CD14-positive monocyte (primary cell): ENCODE measurements at regions not wholly inside any gene's neighbourhood (a gene's known extent, or its start where the extent isn't known, plus 50 kb on each side); places are given as distances from the start of the nearest gene placed in this dataset.

Experiments used
- DNase-seq, 3 donors: peaks; one replicate each; pipeline ENCODE4 v3.0.0-alpha.2; 2011 to 2022
- H2AFZ ChIP-seq: 2 replicates; pipeline ENCODE4 v1.6.0; 2012; ENCODE audit warnings: mild to moderate bottlenecking, low read depth, low read length, inconsistent platforms; ENCODE audit not compliant: insufficient read depth, poor library complexity, severe bottlenecking
- H3K27ac ChIP-seq, 2 donors: 1 replicate in 1 of 2; 2 replicates in 1 of 2; pipeline ENCODE4 v1.5.1; 2012 to 2013; ENCODE audit warnings: low read length in 2 of 2, control low read depth in 1 of 2, inconsistent platforms in 1 of 2, low read depth in 1 of 2, mild to moderate bottlenecking in 1 of 2
- H3K27me3 ChIP-seq, 2 donors: one replicate each; pipeline versions ENCODE4 v1.6.0 to v1.6.1; 2011 to 2013; ENCODE audit warnings: low read length in 2 of 2; ENCODE audit not compliant: control insufficient read depth in 2 of 2, insufficient read depth in 2 of 2
- H3K36me3 ChIP-seq, 2 donors: replicated peaks in 1 of 2; 1 replicate in 1 of 2; 2 replicates in 1 of 2; pipeline versions ENCODE4 v1.5.1 to v1.6.1; 2012 to 2013; ENCODE audit warnings: low read length in 2 of 2, control low read depth in 1 of 2, inconsistent platforms in 1 of 2, mild to moderate bottlenecking in 1 of 2; ENCODE audit not compliant: insufficient read depth in 2 of 2, control insufficient read depth in 1 of 2
- H3K4me1 ChIP-seq, 2 donors: 1 replicate in 1 of 2; 2 replicates in 1 of 2; pipeline versions ENCODE4 v1.5.1 to v1.6.1; 2012 to 2013; ENCODE audit warnings: low read length in 2 of 2, control low read depth in 1 of 2, inconsistent platforms in 1 of 2, mild to moderate bottlenecking in 1 of 2, moderate library complexity in 1 of 2; ENCODE audit not compliant: insufficient read depth in 2 of 2, control insufficient read depth in 1 of 2
- H3K4me2 ChIP-seq: replicated peaks from 2 replicates; pipeline ENCODE3; 2012; ENCODE audit warnings: low read length, moderate library complexity, mild to moderate bottlenecking; ENCODE audit not compliant: poor library complexity, severe bottlenecking; ENCODE audit errors: extremely low read depth
- H3K4me3 ChIP-seq, 3 experiments: fragments of 200-600 bp in 1 of 3; sonication (generic) in 1 of 3; replicated peaks in 1 of 3; 1 replicate in 2 of 3; 2 replicates in 1 of 3; pipeline ENCODE4 v1.5.1; 2011 to 2013; ENCODE audit warnings: low read length in 3 of 3, mild to moderate bottlenecking in 3 of 3, control low read depth in 2 of 3, low read depth in 2 of 3, inconsistent platforms in 1 of 3, moderate library complexity in 1 of 3
- H3K79me2 ChIP-seq: 2 replicates; pipeline ENCODE4 v1.6.0; 2012; ENCODE audit warnings: mild to moderate bottlenecking, control low read depth, inconsistent platforms, low read length, moderate library complexity; ENCODE audit not compliant: insufficient read depth
- H3K9ac ChIP-seq: 2 replicates; pipeline ENCODE4 v1.6.0; 2017; ENCODE audit warnings: low read length, mild to moderate bottlenecking; ENCODE audit not compliant: insufficient read depth, poor library complexity, severe bottlenecking
- H3K9me3 ChIP-seq, 2 donors: replicated peaks in 1 of 2; 1 replicate in 1 of 2; 2 replicates in 1 of 2; pipeline versions ENCODE4 v1.5.1 to v1.6.1; 2012 to 2013; ENCODE audit warnings: low read length in 2 of 2, control low read depth in 1 of 2; ENCODE audit not compliant: control insufficient read depth in 1 of 2, insufficient read depth in 1 of 2
- H4K20me1 ChIP-seq: 2 replicates; pipeline ENCODE4 v1.6.0; 2012; ENCODE audit warnings: mild to moderate bottlenecking, low read length, control low read depth, moderate library complexity; ENCODE audit not compliant: insufficient read depth
- H3K27ac Mint-ChIP-seq, 7 donors: one replicate each; pipeline ENCODE4 v1.8.0; 2020; ENCODE audit warnings: mild to moderate bottlenecking in 7 of 7, mixed read lengths in 7 of 7, moderate library complexity in 6 of 7, inconsistent platforms in 2 of 7
- H3K27me3 Mint-ChIP-seq, 3 donors: one replicate each; pipeline ENCODE4 v1.8.0; 2021 to 2022; ENCODE audit warnings: low read depth in 3 of 3, mild to moderate bottlenecking in 3 of 3, mixed read lengths in 3 of 3, moderate library complexity in 3 of 3, inconsistent platforms in 1 of 3
- H3K36me3 Mint-ChIP-seq, 2 donors: one replicate each; pipeline ENCODE4 v1.8.0; 2020; ENCODE audit warnings: mixed read lengths in 2 of 2, inconsistent platforms in 1 of 2, mild to moderate bottlenecking in 1 of 2
- H3K4me1 Mint-ChIP-seq: one replicate; pipeline ENCODE4 v1.8.0; 2020; ENCODE audit warnings: mild to moderate bottlenecking, mixed read lengths
- H3K4me3 Mint-ChIP-seq, 2 donors: one replicate each; pipeline ENCODE4 v1.8.0; 2020; ENCODE audit warnings: mild to moderate bottlenecking in 2 of 2, mixed read lengths in 2 of 2, moderate library complexity in 1 of 2
- H3K9me3 Mint-ChIP-seq, 7 donors: one replicate each; pipeline ENCODE4 v1.8.0; 2020 to 2022; ENCODE audit warnings: mixed read lengths in 7 of 7, mild to moderate bottlenecking in 6 of 7, moderate library complexity in 6 of 7, inconsistent platforms in 2 of 7
- CTCF ChIP-seq: fragments of 200-600 bp; IDR thresholded peaks from one replicate; pipeline ENCODE4 v1.8.0; 2022; ENCODE audit warnings: antibody characterized with exemption, mild to moderate bottlenecking
- WGBS: methylation state at CpG from one replicate; pipeline ENCODE4 v1.1.5; 2013; ENCODE audit warnings: missing lambda C conversion rate; ENCODE audit not compliant: insufficient coverage; 5-methylcytosine and 5-hydroxymethylcytosine counted together
- intact Hi-C, 2 donors: fragments of 100-400 bp; cut with micrococcal nuclease; formaldehyde crosslinking; loops; one replicate each; pipeline versions ENCODE4 v1.15.0 to v1.15.1; 2023

- H3K27ac ChIP-seq, result no peak overlapping the region
- intact Hi-C loops, result no loop called here
- no peaks in the 10 kb centered on the region for H3K27me3 ChIP-seq
- WGBS, result 100% methylated on average over 1 of the region's 4 CpGs
- H3K4me3 Mint-ChIP-seq, result no peak overlapping the region
- peaks cover 0 to 8% (median 2%) of the 10 kb centered on the region in 7 donors for H3K9me3 Mint-ChIP-seq
- no peaks in the 10 kb centered on the region for H3K79me2 ChIP-seq
- H3K9me3 ChIP-seq, result no peaks in the 10 kb centered on the region
- DNase-seq, result no peak
- H3K4me3 ChIP-seq, result no peak overlapping the region
- H3K9ac ChIP-seq, result no peak overlapping the region
- no peaks in the 10 kb centered on the region for H3K4me1 ChIP-seq
- no peaks in the 10 kb centered on the region for H4K20me1 ChIP-seq
- H3K4me2 ChIP-seq, result no peak overlapping the region
- peaks cover 0 to 1% (median 0%) of the 10 kb centered on the region in 3 donors for H3K27me3 Mint-ChIP-seq
- H3K4me1 Mint-ChIP-seq, result no peaks in the 10 kb centered on the region
- no peak overlapping the region for H3K27ac Mint-ChIP-seq
- H2AFZ ChIP-seq, result no peak overlapping the region
- no peaks in the 10 kb centered on the region for H3K36me3 ChIP-seq
- H3K36me3 Mint-ChIP-seq, result no peaks in the 10 kb centered on the region
- no peak for TF ChIP-seq CTCF
Observed at GRCh38 chr13:85651440-85651839, 147.8 kb downstream of the SLITRK6 start.

- H3K4me3 ChIP-seq, result no peak overlapping the region
- no peaks in the 10 kb centered on the region for H3K4me1 ChIP-seq
- H3K79me2 ChIP-seq, result no peaks in the 10 kb centered on the region
- Mint-ChIP-seq H3K27ac (no peak overlapping the region), H3K9me3 (peaks cover 0 to 8% (median 2%) of the 10 kb centered on the region in 7 donors), H3K4me1 (no peaks in the 10 kb centered on the region), H3K36me3 (no peaks in the 10 kb centered on the region), H3K27me3 (peaks cover 0 to 1% (median 0%) of the 10 kb centered on the region in 3 donors), H3K4me3 (no peak overlapping the region)
- DNase-seq, result no peak
- no peak for TF ChIP-seq CTCF
- H3K9ac ChIP-seq, result no peak overlapping the region
- no peaks in the 10 kb centered on the region for H3K9me3 ChIP-seq
- 94% methylated on average over 2 of the region's 2 CpGs for WGBS
- H4K20me1 ChIP-seq, result no peaks in the 10 kb centered on the region
- H2AFZ ChIP-seq, result no peak overlapping the region
- no peaks in the 10 kb centered on the region for H3K36me3 ChIP-seq
- intact Hi-C loops, result no loop called here
- no peaks in the 10 kb centered on the region for H3K27me3 ChIP-seq
- no peak overlapping the region for H3K4me2 ChIP-seq
- H3K27ac ChIP-seq, result no peak overlapping the region
Observed at GRCh38 chr13:85650613-85651012, 148.6 kb downstream of the SLITRK6 start.
